Loucy (cell line): ENCODE measurements at regions not wholly inside any gene's neighbourhood (a gene's known extent, or its start where the extent isn't known, plus 50 kb on each side); places are given as distances from the start of the nearest gene placed in this dataset.

ENCODE experiments used
- H2AFZ ChIP-seq: fragments of 200-600 bp; sonication (generic); 2 replicates; pipeline ENCODE4 v1.6.0; 2016; ENCODE audit warnings: antibody characterized with exemption, mild to moderate bottlenecking, low read length, moderate library complexity
- H3F3A ChIP-seq: fragments of 200-600 bp; 2 replicates; pipeline ENCODE4 v1.6.0; 2016; ENCODE audit warnings: antibody characterized with exemption, low read depth, mild to moderate bottlenecking
- H3K27me3 ChIP-seq: fragments of 200-600 bp; sonication (generic); 2 replicates; pipeline ENCODE4 v1.6.1; 2014; ENCODE audit warnings: low read length, mild to moderate bottlenecking; ENCODE audit not compliant: insufficient read depth, poor library complexity, severe bottlenecking
- H3K36me3 ChIP-seq: fragments of 200-600 bp; sonication (generic); 2 replicates; pipeline ENCODE4 v1.6.1; 2016; ENCODE audit warnings: low read length; ENCODE audit not compliant: insufficient read depth
- H3K4me1 ChIP-seq: fragments of 200-600 bp; sonication (generic); 2 replicates; pipeline ENCODE4 v1.5.1; 2014; ENCODE audit warnings: low read length, mild to moderate bottlenecking; ENCODE audit not compliant: insufficient read depth, poor library complexity, severe bottlenecking
- H3K4me2 ChIP-seq: fragments of 200-600 bp; sonication (generic); 2 replicates; pipeline ENCODE4 v1.6.0; 2014; ENCODE audit warnings: antibody characterized with exemption, low read length, low read depth, mild to moderate bottlenecking; ENCODE audit not compliant: poor library complexity, severe bottlenecking
- H3K4me3 ChIP-seq: fragments of 200-600 bp; sonication (generic); 2 replicates; pipeline ENCODE4 v1.5.1; 2014; ENCODE audit warnings: low read length, mild to moderate bottlenecking, mixed read lengths; ENCODE audit not compliant: poor library complexity, severe bottlenecking
- H3K79me2 ChIP-seq: fragments of 200-600 bp; sonication (generic); 2 replicates; pipeline ENCODE4 v1.6.1; 2014; ENCODE audit warnings: low read length; ENCODE audit not compliant: insufficient read depth
- H3K9ac ChIP-seq: fragments of 200-600 bp; sonication (generic); 2 replicates; pipeline ENCODE4 v1.6.0; 2014; ENCODE audit warnings: mild to moderate bottlenecking, low read depth, low read length, moderate library complexity; ENCODE audit not compliant: poor library complexity, severe bottlenecking
- H3K9me2 ChIP-seq: fragments of 200-600 bp; sonication (generic); replicated peaks from 2 replicates; pipeline ENCODE4 v1.6.1; 2016; ENCODE audit warnings: low read depth, low read length, mixed read lengths
- H3K9me3 ChIP-seq: fragments of 200-600 bp; sonication (generic); 2 replicates; pipeline ENCODE4 v1.6.1; 2014; ENCODE audit warnings: mild to moderate bottlenecking, antibody characterized with exemption, low read length, low read depth; ENCODE audit not compliant: insufficient read depth
- H4K20me1 ChIP-seq: fragments of 200-600 bp; sonication (generic); 2 replicates; pipeline ENCODE4 v1.6.0; 2014; ENCODE audit warnings: antibody characterized with exemption, low read length, mild to moderate bottlenecking; ENCODE audit not compliant: insufficient read depth, poor library complexity, severe bottlenecking
- CTCF ChIP-seq: fragments of 200-600 bp; sonication (generic); conservative IDR thresholded peaks from 2 replicates; pipeline ENCODE4 v1.5.1; 2014; ENCODE audit warnings: mild to moderate bottlenecking, antibody characterized with exemption, low read length
- EZH2phosphoT487 ChIP-seq: fragments of 200-600 bp; IDR thresholded peaks from 2 replicates; pipeline ENCODE4 v1.6.1; 2018; ENCODE audit warnings: antibody characterized with exemption, mild to moderate bottlenecking, moderate library complexity, borderline replicate concordance

- no peaks in the 10 kb centered on the region for H3F3A ChIP-seq
- H2AFZ ChIP-seq: no peak overlapping the region
- no peaks in the 10 kb centered on the region for H4K20me1 ChIP-seq
- no peaks in the 10 kb centered on the region for H3K4me1 ChIP-seq
- H3K36me3 ChIP-seq: no peaks in the 10 kb centered on the region
- no peaks in the 10 kb centered on the region for H3K79me2 ChIP-seq
- no peaks in the 10 kb centered on the region for H3K27me3 ChIP-seq
- TF ChIP-seq EZH2phosphoT487: no peak
- no peak for TF ChIP-seq CTCF
- H3K4me3 ChIP-seq: no peak overlapping the region
- H3K4me2 ChIP-seq: no peak overlapping the region
- H3K9me3 ChIP-seq: no peaks in the 10 kb centered on the region
- no peak overlapping the region for H3K9ac ChIP-seq
- no peaks in the 10 kb centered on the region for H3K9me2 ChIP-seq
These were observed 163.0 kb upstream of the CDH5 start for GRCh38 chr16:66203476-66203875.

- H3K27me3 ChIP-seq: no peaks in the 10 kb centered on the region
- no peak overlapping the region for H3K9ac ChIP-seq
- H3K79me2 ChIP-seq: no peaks in the 10 kb centered on the region
These were observed 167.3 kb upstream of the CDH5 start for GRCh38 chr16:66199189-66199588.

DNA sequence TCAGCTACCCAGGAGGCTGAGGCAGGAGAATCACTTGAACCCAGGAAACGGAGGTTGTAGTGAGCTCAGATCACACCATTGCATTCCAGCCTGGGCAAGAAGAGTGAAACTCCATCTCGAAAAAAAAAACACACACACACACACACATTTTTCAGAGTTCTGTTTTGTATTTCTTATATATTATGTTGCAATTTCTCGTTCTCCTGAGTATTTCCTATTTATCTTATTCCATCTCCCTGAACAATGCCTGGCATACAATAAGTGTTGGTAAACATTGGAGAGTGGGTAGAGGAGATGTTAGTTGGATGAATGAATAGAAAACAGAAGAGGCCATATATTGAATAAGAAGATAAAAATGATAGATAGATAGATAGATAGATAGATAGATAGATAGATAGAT lies 167.8 kb upstream of the CDH5 start:
- no peaks in the 10 kb centered on the region for H3K9me3 ChIP-seq
- H3K4me3 ChIP-seq: no peak overlapping the region
- no peaks in the 10 kb centered on the region for H3K4me1 ChIP-seq
- TF ChIP-seq CTCF: no peak
- no peak for TF ChIP-seq EZH2phosphoT487
- H3K27me3 ChIP-seq: no peaks in the 10 kb centered on the region
- no peak overlapping the region for H3K9ac ChIP-seq
- H3K4me2 ChIP-seq: no peak overlapping the region
- H2AFZ ChIP-seq: no peak overlapping the region
- no peaks in the 10 kb centered on the region for H3K36me3 ChIP-seq
- no peaks in the 10 kb centered on the region for H3K79me2 ChIP-seq
- no peaks in the 10 kb centered on the region for H3K9me2 ChIP-seq
- H3F3A ChIP-seq: no peaks in the 10 kb centered on the region
- H4K20me1 ChIP-seq: no peaks in the 10 kb centered on the region

More at GRCh38 chr16:66199189-66199588, 167.3 kb upstream of the CDH5 start:
- no peaks in the 10 kb centered on the region for H3K36me3 ChIP-seq
- no peak overlapping the region for H3K4me2 ChIP-seq
- H3K4me1 ChIP-seq: no peaks in the 10 kb centered on the region
- no peaks in the 10 kb centered on the region for H4K20me1 ChIP-seq
- H3K9me2 ChIP-seq: no peaks in the 10 kb centered on the region
- H3F3A ChIP-seq: no peaks in the 10 kb centered on the region
- TF ChIP-seq EZH2phosphoT487 (no peak), CTCF (no peak)
- no peaks in the 10 kb centered on the region for H3K9me3 ChIP-seq
- H3K4me3 ChIP-seq: no peak overlapping the region
- no peak overlapping the region for H2AFZ ChIP-seq
